Activated CD4-positive, alpha-beta T cell treated with anti-CD3 and anti-CD28 coated beads, Interleukin-2, amount 50 U/mL, for 24 hours (primary cell): ENCODE measurements at regions not wholly inside any gene's neighbourhood (a gene's known extent, or its start where the extent isn't known, plus 50 kb on each side); places are given as distances from the start of the nearest gene placed in this dataset.

Source experiments
- DNase-seq, 2 donors: peaks; one replicate each; pipeline ENCODE4 v3.0.0-alpha.2; 2020; ENCODE audit warnings: low read depth in 1 of 2, low spot score in 1 of 2

DNA sequence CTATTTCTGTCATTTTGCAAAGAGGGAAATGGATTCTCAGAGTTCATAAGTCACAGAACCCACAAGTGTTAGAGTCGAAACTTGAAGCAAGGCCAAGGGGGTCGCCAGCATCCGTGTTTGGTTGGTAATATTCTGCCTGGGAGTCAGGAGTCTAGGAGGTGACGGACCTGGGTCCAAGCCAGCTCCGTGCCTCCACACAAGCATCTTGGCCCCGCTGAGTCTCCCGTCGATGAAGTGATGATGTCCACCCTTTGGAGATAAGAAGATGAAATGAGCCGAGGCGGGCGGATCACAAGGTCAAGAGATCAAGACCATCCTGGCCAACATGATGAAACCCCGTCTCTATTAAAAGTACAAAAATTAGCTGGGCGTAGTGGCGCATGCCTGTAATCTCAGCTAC, 53.2 kb upstream of the TNRC6C start:
- no peak for DNase-seq

GRCh38 chr17:77905766-77906165, 52.7 kb upstream of the TNRC6C start:
- no peak for DNase-seq

DNA sequence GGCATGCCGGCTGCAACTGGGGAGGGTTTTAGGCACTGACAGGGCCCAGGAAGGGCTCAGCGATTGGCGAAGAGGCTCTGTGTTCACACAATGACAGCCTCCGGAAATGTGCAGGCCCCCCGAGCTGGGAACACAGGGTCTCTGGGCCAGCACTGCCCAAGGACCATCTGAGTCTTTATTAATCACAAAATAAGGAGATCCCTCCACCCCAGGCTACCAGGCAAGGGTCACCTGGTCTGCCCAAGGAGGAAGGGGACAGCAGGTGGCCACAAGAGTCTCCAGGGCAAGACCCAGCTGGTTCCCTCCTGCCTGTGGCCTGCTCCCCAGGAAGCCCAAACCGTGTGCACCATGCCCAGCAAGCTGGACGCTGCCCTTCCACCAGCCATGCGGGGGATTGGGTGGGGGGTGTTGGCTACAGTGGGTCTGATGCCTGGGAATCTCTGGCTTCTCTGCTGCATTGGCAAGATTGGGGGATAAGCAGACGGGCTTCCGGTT, 52.1 kb upstream of the TNRC6C start:
- DNase-seq = no peak

DNA sequence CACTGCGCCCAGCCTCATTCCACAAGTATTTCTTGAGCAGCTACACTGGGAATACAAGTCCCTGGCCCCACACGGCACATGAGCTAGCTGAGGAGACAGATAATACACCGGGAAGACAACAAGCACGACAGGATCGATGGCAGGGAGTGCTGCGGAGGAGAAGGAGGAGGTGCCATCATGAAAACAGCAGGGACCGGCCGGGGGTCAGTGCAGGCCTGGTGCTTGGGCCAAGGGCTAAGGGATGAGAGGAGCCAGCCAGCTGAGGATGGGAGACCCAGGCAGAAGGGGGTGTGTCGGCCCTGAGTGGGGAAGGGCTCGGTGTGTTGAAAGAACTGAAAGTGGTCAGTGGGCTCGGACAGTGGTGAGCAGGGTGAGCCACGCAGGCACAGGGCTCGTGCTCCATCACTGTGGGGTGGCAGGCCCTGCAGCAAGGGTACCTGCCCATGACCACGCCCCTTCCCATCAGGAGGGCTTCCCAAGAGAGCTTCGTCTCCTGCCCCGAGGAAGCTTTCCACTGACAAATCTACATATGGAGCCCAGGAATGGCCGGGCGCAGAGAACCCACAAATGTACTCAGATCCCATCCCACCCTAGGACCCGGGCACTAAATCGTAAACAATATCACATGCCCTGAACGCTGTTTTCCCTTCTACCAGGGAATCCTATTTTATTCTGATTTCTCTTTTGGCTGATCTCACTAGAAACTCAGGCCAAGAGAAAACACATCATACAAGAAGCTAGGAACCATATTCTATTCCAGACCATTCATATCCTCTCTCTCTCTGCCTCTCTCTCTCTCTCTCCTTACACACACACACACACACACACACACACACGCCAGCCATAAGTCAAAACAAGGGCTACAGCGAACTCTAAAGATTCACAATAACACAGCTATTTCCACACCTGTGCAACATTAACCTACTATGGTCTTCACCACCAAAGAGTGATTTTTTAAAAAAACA, 50.7 kb upstream of the TNRC6C start:
- no peak for DNase-seq

DNA sequence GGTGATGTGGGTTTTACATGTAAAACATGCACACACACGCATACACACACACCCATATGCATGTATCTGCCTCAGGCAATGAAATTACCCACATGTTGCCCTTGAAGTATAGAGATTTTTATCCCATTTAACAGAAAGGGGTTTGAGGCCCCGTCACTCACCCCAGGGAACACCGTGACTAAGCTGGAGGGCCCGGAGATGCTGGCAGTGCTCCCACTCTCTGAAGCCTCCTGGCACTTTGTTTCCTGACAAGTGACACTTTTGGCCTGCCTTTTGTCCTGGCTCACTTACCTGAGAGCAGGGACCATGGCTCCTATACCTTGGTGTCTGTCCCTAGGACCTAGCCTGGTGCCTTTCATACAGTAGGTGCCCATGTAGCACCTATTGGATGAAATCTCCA, 50.0 kb upstream of the TNRC6C start:
- no peak for DNase-seq
